ENCODE measurements at regions not wholly inside any gene's neighbourhood (a gene's known extent, or its start where the extent isn't known, plus 50 kb on each side); places are given as distances from the start of the nearest gene placed in this dataset.

DNA sequence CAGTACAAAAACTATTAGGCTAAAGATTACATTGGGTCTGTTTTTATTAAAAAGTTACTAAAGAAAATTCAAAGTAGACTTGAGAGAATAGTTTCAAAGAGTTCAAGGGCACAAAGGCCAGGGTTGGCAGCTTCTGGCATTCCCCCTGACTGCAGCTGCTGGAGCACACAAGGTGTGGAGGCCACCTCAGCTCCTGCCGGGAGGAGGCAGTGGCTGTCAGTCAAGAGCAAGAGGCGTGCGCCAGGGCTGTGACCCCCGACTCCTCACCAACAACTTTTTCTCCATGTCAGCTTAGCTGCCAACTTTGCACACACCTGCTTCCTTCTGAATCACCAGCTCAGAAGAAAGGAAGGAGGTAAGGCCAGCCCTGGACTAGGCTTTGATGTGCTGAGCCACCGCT lies 144.6 kb upstream of the PLXNA4 start:
- Mint-ChIP-seq H3K36me3 (ENCODE audit: insufficient read depth, unreplicated experiment) (no peaks in the 10 kb centered on the region), H3K27me3 (ENCODE audit: unreplicated experiment) (peaks cover 65% of the 10 kb centered on the region), H3K27ac (ENCODE audit: unreplicated experiment) (no peak overlapping the region), H3K9me3 (ENCODE audit: low read depth, unreplicated experiment) (peaks cover 13% of the 10 kb centered on the region), H3K4me3 (ENCODE audit: low read depth, unreplicated experiment) (no peak overlapping the region), H3K4me1 (ENCODE audit: low read depth, unreplicated experiment) (no peaks in the 10 kb centered on the region)
- CTCF ChIA-PET: no interaction called here
- intact Hi-C loops (cut with micrococcal nuclease; ENCODE audit: unreplicated experiment): no loop called here
- no peak for DNase-seq
- no TSS peak for BruUV-seq (replicated peaks)
- TF ChIP-seq, protein P1, sequence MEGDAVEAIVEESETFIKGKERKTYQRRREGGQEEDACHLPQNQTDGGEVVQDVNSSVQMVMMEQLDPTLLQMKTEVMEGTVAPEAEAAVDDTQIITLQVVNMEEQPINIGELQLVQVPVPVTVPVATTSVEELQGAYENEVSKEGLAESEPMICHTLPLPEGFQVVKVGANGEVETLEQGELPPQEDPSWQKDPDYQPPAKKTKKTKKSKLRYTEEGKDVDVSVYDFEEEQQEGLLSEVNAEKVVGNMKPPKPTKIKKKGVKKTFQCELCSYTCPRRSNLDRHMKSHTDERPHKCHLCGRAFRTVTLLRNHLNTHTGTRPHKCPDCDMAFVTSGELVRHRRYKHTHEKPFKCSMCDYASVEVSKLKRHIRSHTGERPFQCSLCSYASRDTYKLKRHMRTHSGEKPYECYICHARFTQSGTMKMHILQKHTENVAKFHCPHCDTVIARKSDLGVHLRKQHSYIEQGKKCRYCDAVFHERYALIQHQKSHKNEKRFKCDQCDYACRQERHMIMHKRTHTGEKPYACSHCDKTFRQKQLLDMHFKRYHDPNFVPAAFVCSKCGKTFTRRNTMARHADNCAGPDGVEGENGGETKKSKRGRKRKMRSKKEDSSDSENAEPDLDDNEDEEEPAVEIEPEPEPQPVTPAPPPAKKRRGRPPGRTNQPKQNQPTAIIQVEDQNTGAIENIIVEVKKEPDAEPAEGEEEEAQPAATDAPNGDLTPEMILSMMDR (IDR thresholded peaks at IDR 0.05; ENCODE audit: unreplicated experiment): no peak

DNA sequence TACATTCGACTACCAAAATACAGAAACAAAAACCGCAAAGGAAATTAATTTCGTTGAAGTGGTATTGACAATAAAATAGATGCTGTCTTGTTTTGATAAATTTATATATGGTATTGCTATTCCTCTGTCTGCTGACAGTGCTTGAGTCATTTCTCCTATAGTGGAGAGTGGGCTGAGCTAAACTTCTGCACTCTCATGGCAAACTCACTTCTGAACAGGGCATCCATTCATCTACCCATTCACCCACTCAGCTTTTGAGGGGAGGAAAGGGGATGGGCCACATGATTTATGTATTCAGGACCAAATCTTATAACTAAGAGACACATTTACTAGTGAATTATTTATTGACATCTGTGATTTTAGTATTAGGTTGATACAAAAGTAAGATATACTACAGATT lies 137.6 kb upstream of the PLXNA4 start:
- TF ChIP-seq, protein P1 (IDR thresholded peaks at IDR 0.05; ENCODE audit: unreplicated experiment): no peak
- Mint-ChIP-seq H3K9me3 (ENCODE audit: low read depth, unreplicated experiment) (peaks cover 2% of the 10 kb centered on the region), H3K36me3 (ENCODE audit: insufficient read depth, unreplicated experiment) (no peaks in the 10 kb centered on the region), H3K27ac (ENCODE audit: unreplicated experiment) (no peak overlapping the region), H3K4me1 (ENCODE audit: low read depth, unreplicated experiment) (no peaks in the 10 kb centered on the region), H3K4me3 (ENCODE audit: low read depth, unreplicated experiment) (no peak overlapping the region), H3K27me3 (ENCODE audit: unreplicated experiment) (peaks cover 73% of the 10 kb centered on the region)
- intact Hi-C loops (cut with micrococcal nuclease; ENCODE audit: unreplicated experiment): loop anchor here (2.0 kb wide), 1 partner anchor 1309 kb away; no protein-coding TSS in a partner anchor
- CTCF ChIA-PET: interaction anchor here (0.7 kb wide), 1 partner anchor 31 kb away, joined by 3 read pairs; no protein-coding TSS in a partner anchor
- DNase-seq: no peak
- no TSS peak for BruUV-seq (replicated peaks)

DNA sequence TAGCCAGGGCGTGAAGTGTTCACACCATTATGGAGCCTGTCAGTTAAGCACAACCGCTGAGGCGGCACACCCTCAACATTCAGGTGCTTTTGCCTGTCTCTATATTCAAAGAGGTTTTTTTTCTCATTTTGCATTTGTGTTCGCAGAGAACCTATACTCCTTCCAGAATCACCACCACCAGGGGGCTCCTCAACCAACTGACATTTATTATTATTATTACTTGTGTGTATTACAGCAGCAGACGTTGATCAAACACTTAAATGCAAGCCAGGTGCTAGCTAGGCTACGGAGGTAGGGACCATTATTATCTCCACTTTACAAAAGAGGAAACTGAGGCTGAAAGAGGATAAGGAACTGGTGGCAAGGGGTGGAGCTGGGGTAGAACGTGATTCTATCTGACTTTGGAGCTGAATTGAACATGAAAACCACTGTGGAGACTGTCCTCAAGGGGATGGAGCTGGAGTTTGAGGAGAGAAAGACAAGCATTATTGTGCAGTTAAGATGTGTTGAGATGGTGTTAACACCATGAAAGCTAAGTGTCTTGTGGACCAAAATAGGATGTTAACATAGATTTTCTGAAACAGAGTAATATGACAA lies 133.8 kb upstream of the PLXNA4 start:
- CTCF ChIA-PET: no interaction called here
- H3K4me1 Mint-ChIP-seq (ENCODE audit: low read depth, unreplicated experiment): no peaks in the 10 kb centered on the region
- peaks cover 79% of the 10 kb centered on the region for H3K27me3 Mint-ChIP-seq (ENCODE audit: unreplicated experiment)
- H3K36me3 Mint-ChIP-seq (ENCODE audit: insufficient read depth, unreplicated experiment): no peaks in the 10 kb centered on the region
- BruUV-seq (replicated peaks): no TSS peak
- H3K9me3 Mint-ChIP-seq (ENCODE audit: low read depth, unreplicated experiment): no peaks in the 10 kb centered on the region
- DNase-seq: peak; percentile 53
- intact Hi-C loops (cut with micrococcal nuclease; ENCODE audit: unreplicated experiment): loop anchor here (2.0 kb wide), 1 partner anchor 521 kb away; no protein-coding TSS in a partner anchor
- H3K4me3 Mint-ChIP-seq (ENCODE audit: low read depth, unreplicated experiment): no peak overlapping the region
- TF ChIP-seq, protein P1 (IDR thresholded peaks at IDR 0.05; ENCODE audit: unreplicated experiment): peak; percentile 16
- no peak overlapping the region for H3K27ac Mint-ChIP-seq (ENCODE audit: unreplicated experiment)

DNA sequence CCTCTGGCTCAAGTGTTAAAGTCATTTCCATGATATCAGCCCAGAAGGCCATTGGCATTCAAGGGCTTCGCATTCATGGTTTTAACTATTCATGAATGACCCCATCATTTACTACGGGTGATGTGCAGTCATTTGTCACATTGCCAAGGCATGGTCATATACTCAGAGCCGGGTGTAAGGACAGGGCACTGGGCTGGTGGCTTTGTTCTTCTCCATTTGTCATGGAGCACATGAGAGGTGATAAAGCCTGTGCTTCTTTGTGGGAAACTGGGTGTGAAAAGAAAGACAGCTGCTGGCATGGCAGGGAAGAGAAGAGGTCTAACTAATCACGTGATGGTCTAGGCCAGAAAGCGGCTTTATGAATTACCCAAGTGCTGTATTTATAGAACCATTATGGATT lies 132.2 kb upstream of the PLXNA4 start:
- no peaks in the 10 kb centered on the region for H3K4me1 Mint-ChIP-seq (ENCODE audit: low read depth, unreplicated experiment)
- no peaks in the 10 kb centered on the region for H3K36me3 Mint-ChIP-seq (ENCODE audit: insufficient read depth, unreplicated experiment)
- H3K4me3 Mint-ChIP-seq (ENCODE audit: low read depth, unreplicated experiment): no peak overlapping the region
- no peak overlapping the region for H3K27ac Mint-ChIP-seq (ENCODE audit: unreplicated experiment)
- intact Hi-C loops (cut with micrococcal nuclease; ENCODE audit: unreplicated experiment): no loop called here
- H3K9me3 Mint-ChIP-seq (ENCODE audit: low read depth, unreplicated experiment): no peaks in the 10 kb centered on the region
- TF ChIP-seq, protein P1 (IDR thresholded peaks at IDR 0.05; ENCODE audit: unreplicated experiment): no peak
- DNase-seq: no peak
- CTCF ChIA-PET: no interaction called here
- peaks cover 76% of the 10 kb centered on the region for H3K27me3 Mint-ChIP-seq (ENCODE audit: unreplicated experiment)
- BruUV-seq (replicated peaks): no TSS peak

Data from Calu3 (cell line).